Hematopoietic multipotent progenitor cell (in vitro differentiated cells): ENCODE measurements at regions not wholly inside any gene's neighbourhood (a gene's known extent, or its start where the extent isn't known, plus 50 kb on each side); places are given as distances from the start of the nearest gene placed in this dataset.
"Not testable (repeated sequence)": the region's sequence is repeated elsewhere in the genome, so short reads cannot be mapped to it uniquely, and the experiment has no call there.

Source experiments
- DNase-seq, 3 donors: peaks; one replicate each; pipeline ENCODE4 v3.0.0-alpha.2; 2011 to 2015; ENCODE audit warnings: low read depth in 2 of 3, low spot score in 2 of 3

DNA sequence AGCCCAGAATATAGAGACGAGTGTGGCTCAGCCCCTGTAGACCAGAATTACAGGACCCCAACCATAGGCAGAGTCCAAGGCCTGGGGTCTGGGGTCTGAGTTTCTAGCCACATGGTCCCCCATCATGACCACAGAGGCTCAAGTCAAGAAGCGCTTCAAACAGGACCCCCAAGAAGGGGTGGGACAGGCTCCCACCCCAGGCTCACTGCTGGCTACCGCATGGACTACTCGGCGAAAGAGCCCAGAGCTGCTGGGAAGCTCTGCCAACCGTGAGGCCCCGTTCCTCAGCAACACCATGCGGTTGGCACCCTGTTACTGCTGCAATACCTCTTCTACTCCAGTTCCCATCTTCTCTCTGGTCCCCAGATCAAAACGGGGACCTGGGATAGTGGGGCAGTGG is 254.8 kb downstream of the TEX29 start:
- DNase-seq = no peak

DNA sequence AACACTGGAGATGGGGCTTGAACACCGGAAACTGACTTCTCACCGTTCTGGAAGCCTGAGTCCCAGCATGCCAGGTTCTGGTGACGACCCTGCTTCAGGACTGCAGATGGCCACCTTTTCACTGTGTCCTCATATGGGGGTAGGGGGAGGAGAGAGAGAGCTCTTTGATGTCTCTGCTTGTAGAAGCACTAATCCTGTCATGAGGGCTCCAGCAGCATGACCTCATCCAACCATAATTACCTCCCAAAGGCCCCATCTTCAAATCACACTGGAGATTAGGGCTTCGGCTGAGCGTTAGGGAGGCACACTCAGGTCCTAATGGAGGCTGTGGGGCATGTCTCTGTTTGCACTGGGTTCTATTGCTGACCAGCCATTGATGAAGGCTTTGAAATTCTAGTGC is 255.3 kb downstream of the TEX29 start:
- no peak for DNase-seq

DNA sequence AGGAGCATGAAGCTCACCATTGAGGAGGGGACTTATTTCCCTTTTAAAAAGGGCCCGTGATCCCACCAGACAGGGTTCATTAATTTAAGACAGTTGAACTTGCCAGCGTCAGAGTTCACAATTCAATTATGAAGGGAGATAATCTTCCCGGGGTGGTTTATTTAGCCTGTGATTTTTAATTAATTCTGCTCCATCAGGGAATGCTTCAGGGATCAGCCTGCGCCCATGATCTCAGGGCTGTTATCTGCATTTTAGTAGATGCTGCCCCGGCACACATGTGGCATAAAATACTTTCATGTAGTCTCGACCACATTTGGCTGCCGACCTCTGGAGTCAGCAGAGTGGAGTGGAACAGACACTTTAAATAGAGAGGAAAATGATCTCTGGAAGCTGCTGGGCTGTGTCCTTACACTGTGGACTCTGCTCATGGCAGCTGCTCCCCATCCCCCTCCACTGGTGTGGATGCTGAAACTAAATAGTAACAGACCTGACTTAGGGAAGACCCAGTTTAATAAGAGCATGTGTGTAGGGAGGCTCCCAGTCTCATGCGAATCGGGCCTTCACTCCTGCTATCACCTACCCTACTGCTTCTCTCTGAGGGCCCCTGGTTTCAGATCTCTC is 256.9 kb downstream of the TEX29 start:
- no peak for DNase-seq

DNA sequence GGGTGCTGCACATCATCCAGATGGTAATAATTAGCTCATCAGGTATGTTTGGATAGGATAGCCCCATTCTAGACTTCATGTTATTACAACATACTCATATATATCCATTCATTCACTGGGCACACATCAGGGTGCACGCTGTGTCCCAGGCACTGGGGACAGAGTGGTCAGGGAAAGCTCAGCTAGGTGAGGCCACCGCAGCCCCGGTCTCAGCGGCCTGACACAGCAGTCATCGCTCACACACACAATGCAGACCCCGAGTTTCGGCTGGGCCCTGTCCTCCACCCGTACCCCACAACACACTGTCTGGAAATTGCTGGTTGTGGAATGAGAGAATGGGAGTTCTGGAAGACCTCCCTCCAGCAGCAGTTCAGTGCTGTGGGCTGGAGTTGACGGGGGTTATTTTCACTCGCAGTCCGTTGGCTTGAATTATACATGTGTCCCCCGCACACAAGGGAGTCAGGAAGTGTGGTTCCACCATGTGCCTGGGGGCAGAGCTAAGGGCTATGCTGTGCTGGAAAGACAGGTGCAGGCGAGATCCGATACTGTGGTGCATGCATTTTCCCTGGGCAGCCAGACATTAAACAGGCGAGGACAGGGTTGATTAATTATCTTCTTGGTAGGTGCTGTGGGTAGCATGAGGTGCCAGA is 257.6 kb downstream of the TEX29 start:
- DNase-seq = no peak

DNA sequence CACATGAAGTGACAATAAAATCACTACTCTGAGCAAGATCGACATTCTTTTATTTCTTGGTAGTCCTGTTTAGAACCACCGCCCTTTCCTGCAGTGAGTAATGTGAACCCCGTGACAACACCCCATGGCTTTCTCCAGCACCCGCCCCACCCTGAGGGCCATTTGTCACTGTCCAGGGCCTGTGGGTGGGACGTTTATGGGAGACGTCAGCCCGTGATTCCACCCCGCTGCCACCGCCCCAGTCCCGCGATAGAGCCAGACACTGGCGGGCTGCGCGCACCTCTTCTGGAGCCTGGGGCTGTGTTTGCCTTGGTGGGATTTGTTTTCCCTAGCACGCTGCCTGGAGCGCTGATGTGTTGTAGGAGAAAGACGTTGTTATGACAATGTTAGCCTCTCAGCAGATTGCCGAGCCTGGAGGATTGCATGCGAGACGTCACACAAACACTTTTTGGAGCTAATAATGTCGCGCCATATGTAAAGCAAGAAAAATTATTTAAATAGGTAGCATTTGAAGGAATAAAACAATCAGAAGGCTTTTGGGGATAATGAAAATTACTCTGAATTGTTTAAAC is 263.7 kb downstream of the TEX29 start:
- DNase-seq = no peak

DNA sequence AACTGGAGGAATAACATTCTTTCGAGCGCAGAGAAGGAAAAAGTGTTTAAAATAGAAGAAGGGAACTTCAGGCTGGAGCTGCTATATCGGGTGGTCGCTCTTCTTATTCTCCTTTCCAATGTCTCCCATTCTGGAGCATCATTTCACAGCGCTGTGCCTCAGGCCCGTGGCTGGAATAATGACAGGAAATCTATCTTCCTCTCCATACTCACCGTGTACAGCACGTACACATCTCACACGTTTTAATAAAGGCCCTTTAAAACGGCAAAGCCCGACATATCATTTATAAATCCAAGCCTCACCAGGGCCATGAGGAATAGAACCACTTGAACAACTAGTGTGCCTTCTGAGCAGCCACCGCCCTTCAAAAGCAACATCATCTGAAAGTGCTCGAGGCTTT is 264.4 kb downstream of the TEX29 start:
- DNase-seq = no peak

DNA sequence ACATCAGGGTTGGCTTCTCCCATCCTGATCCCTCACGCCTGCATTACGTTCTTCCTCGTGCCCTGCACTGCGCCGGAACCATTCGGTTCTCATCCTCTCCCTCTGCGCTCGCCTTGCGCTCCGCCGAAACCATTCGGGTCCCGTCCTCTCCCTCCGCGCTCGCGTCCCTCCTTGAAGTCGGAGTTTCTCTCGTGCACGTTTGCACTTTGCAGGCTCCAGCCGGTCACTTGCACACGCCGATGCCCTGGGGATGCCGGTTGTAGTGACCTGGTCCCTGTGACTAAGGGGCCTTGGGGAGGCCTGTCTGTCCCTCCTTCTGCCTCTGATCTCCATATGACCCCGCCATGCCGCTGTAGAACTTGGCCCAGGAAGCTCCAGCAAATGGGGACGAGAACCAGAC is 265.8 kb downstream of the TEX29 start:
- DNase-seq = no peak

DNA sequence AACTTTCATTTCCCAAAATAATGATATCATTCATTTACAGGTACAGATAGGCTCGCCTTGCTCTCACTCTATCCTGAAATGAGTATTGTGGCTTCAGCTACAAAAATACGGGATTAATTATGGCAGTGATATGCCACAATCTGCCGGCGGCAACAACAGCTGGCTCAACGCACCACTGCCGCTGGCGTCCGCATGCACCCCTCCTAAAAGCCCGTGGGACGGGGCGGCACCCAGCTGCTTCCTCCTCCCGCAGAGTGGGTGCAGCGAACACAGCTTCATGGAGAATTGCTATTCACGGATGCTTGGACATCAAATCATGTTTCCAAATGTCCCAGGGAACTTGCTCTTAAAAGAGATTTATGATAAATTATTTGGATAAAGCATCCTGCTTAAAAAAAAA is 266.8 kb downstream of the TEX29 start:
- DNase-seq = no peak

DNA sequence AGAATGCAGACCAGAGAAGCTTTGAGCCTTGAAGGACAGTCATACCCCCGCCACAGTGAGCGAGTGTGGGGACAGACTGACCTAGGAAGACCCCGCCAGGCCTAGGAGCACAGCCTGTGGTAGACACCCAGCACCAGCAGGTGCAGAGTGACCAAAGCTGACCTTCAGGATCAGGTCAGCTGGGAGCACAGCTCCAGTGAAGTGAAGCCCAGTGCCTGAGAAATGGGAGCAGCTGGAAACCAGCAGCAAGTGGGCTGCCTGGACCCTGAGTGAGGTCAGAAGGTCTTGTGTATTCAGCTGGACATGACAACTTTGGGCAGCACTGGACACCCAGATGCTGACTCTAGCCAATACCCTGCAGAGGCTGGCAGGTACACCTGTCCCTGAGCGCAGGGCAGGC is 268.9 kb downstream of the TEX29 start:
- no peak for DNase-seq

DNA sequence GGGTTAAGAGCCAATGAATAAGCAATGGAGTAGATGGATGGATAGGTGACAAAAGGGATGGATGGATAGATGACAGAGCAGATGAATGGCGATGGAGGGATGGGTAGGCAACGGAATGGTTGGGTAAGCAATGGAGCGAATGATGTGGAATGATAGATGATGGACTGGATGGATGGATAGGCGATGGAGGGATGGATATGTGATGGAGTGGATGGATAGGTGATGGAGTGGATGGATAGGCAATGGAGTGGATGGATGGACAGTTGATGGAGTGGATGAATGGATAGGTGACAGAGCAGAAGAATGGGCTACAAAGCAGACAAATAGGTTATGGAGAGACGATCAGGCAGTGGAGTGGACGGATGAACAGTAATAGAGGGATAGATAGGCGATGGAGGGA is 269.6 kb downstream of the TEX29 start:
- no peak for DNase-seq

DNA sequence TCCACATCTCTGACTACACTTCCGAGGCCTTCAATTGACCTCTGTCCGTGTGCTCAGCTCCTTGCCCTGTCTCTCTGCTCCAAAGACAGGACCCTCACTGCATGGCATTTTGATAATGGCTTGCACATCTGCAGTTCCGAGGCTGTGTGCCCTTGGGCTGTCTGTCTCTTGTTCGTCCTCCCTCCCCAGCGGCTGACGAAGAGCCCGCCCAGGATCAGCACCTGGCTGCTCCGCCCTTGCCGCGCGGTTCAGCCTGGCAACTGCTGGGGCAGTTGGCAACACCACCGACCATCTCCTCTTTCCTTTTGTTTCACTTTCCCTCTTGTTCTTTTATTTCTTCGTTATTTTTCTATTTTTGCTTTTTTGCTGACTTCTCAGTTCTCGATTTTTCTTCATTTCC is 270.4 kb downstream of the TEX29 start:
- no peak for DNase-seq

DNA sequence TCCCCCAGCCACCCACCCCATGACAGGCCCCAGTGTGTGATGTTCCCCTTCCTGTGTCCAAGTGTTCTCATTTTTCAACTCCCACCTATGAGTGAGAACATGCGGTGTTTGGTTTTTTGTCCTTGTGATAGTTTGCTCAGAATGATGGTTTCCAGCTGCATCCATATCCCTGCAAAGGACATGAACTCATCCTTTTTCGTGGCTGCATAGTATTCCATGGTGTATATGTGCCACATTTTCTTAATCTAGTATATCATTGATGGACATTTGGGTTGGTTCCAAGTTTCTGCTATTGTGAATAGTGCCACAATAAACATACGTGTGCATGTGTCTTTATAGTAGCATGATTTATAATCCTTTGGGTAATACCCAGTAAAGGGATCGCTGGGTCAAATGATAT is 273.0 kb downstream of the TEX29 start:
- not testable (repeated sequence) for DNase-seq

DNA sequence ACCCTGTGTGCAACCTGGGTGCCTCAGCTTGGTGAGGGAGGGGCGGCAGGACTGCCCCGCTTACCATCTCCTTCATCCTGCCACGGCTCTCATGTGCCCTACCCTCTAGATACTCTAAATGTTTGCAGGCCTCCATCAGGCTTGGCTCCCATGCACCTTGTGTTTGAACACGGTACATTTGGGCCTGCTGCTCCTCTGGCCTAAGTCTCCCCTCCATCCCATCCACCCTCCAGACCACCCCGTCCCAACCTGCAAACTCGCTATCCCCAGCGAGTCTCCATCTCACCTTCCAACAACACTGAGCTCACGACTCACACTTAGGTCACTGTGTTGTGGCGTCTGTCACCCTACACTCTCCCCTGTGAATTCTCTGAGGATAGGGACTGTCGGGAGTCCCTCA is 274.2 kb downstream of the TEX29 start:
- no peak for DNase-seq

DNA sequence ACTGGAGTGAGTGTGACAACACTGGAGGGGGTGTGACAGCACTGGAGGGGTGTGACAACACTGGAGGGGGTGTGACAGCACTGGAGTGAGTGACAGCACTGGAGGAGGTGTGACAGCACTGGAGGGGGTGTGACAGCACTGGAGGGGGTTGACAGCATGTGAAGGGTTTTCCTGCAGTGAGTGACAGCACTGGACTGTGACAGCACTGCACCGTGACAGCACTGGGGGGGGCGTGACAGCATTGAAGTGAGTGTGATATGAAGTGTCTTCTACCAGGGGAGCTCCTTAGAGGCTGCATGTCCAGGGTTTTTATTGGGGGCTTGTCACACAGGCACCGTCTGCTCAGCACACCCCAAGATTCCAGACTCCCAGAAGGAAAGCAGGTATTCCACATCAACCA is 274.8 kb downstream of the TEX29 start:
- no peak for DNase-seq

DNA sequence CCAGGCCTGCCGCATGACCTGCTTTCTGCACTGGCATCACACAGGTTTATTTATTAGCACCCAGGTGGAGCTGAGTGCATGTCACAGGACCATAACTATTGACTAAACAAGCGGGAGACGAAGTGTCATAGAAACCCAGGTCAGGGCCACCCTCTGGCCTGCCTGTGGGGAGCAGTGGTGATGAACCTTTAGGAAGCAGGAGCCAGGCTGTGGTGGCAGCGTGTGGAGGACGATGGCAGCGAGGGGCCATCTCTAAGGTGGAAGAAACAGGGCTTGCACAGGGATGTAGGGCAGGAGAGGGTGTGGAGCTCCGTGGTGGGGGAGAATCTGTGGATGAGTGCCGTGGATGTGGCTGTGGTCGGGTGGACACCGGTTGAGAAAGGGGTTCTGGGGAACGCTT is 275.3 kb downstream of the TEX29 start:
- no peak for DNase-seq

DNA sequence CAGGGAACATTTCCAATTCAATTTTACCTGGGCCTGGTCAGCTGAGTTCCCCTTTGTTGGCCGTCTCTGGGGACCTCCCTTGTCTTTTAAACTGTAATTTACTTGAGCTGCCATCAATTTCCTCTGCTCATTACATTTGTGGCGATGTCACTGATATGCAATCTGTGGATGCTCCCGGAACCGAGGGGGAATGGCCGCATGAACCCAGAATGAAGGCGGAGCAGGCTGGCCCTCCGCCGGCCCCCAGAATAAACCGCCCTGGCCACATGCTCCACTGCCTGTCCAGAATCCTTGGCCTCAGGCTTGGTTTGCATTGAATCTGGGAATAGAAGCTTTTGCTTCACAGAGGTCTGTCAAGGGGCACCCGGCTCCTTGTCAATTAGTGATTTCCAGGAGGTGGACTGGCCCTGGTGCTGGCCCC is 276.8 kb downstream of the TEX29 start:
- DNase-seq = no peak

DNA sequence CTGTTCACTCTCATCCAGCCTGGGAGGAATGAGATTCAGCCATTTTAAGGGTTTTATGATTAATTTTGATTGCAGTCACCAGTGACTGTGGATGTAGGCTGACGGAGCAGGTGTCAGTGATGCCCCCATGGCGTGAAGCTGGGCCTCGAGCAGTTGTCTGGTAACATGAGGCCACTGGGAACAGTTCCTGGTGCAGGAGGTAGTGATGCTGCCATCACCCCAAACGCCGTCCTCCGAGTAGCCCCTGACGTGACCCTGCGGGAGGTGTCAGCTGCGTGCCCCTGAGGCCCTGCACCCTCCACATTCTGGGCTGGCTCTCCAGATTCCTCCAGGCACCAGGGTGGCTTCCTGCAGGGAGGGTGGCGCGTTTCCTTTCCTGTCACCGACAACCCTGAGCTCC is 277.2 kb downstream of the TEX29 start:
- DNase-seq = no peak

DNA sequence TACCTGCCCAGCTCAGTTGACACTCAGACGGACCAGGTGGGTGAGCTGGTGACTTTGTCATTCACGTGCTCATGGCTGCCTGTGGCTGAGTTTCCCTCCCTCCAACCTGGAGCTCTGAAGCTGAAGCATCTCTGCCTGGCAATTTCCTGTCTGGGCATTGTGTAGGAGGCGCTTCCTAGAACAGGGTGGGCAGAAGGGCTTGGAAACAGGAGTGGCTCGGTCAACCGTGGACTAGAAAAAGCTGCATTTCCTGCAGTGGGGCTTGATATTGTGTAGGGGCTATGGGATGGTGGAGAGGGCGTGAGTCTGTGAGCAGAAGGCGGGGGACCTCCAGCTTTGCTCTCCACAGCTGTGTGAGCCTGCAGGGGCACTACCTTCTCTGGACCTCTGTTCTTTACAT is 278.3 kb downstream of the TEX29 start:
- no peak for DNase-seq

DNA sequence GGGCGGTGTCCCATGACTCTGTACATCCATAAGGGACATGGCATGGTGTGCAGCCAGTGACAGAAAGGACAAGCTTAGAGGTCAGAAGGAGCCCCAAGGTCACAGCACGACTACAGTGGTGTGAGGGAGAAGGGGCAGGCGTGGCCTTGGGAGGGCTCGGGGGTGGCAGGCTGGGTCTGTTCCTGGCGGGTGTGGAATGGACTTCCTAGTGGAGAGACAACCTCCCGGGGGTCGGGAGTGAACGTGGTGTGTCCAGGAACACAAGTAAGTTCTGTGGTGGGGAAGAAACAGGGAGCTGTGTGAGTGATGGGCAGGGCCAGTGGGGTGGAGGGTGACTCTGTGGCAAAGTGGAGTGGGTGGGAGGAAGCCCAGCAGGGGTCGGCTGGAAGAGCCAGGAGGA is 279.3 kb downstream of the TEX29 start:
- no peak for DNase-seq

DNA sequence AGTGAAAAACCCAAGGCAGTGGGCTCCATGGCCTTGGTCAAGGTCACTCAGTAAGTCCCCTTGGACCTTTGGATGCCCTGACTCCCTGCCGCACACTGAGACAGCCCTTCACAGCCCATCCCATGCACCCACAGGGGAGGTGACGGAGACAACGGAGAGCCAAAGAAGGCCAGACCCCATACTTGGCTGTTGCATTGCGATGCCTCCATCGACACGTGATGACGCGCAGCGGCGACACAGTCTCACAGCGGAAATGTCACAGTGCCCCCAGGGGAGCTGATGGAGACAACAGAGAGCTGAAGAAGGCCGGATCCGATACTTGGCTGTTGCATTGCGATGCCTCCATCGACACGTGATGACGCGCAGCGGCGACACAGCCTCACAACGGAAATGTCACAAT is 282.4 kb downstream of the TEX29 start:
- no peak for DNase-seq

DNA sequence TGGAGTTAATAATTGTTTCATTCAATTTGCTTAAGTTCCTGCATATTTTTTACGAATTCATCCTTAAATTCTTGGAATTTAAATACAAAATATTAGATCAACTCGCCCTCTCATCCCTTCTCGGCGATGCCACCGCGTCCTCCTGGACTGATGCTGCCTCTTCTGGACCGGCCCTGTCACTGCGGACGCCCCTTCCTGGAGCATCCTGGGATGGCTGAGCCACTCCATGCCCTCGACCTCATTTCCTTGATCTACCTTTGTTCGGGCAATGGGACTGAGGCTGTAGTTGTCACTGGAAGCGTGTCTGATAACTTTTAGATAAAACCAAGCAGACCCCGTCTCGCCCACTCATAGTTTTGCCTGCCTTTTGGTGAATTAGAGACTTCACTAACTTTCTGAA is 283.7 kb downstream of the TEX29 start:
- no peak for DNase-seq

DNA sequence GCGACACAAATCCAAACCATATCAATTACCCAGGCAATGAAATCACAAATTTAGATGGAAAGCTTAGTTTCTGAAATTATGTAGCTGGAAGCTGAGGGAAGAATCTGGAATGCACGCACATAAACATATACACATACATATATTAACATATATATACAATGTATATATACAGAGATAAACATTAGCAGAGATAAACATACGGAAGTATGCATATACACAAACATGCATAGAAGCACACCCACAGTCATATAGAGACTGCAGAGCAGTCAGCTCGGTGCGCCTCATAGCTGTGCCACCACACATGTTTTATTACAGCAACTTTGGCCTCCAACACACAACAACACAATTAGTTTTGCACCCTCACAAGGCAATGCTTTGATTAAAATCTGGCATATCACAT is 288.1 kb downstream of the TEX29 start:
- DNase-seq = no peak

DNA sequence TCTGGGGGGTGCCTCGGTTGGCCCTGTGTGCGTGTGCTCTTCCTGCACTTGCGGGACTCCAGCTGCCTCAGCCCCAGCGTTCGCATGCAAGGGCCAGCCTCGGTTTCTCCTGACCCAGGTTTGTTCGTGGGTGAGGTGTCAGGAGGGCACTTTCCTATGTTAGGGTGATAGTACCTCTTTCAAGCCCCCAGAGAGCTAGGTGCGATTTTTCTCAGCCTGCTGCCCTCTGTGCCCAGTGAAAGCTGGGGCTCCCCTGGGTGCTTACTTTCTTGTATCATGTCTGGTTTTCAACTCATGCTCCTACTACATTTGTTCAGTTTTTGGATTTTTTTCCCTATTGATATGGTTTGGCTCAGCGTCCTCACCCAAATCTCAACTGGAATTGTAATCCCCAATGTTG is 289.2 kb downstream of the TEX29 start:
- no peak for DNase-seq
